Kidney (tissue), 13 donors: ENCODE measurements at regions not wholly inside any gene's neighbourhood (a gene's known extent, or its start where the extent isn't known, plus 50 kb on each side); places are given as distances from the start of the nearest gene placed in this dataset.
A peak's percentile ranks its signal among the peaks of the same experiment; 100 is the strongest.

Experiments
- DNase-seq, 5 donors: peaks; one replicate each; pipeline ENCODE4 v3.0.0-alpha.2; 2013 to 2020
- FAIRE-seq: peaks from 2 replicates; lab custom pipeline; 2012; peaks lifted over from hg19 to GRCh38; lab: Jason Lieb, UNC
- H3K27ac ChIP-seq, 2 donors: one replicate each; pipeline ENCODE4 v1.7.0; 2013; ENCODE audit warnings: low read depth in 2 of 2, low read length in 2 of 2, inconsistent platforms in 1 of 2
- H3K27me3 ChIP-seq: one replicate; pipeline ENCODE4 v1.7.1; 2013; ENCODE audit warnings: low read length, inconsistent platforms; ENCODE audit not compliant: control insufficient read depth, insufficient read depth
- H3K36me3 ChIP-seq, 3 donors: one replicate each; pipeline versions ENCODE4 v1.7.0 to v1.7.1; 2013; ENCODE audit warnings: low read length in 3 of 3, control low read depth in 1 of 3, inconsistent platforms in 1 of 3; ENCODE audit not compliant: insufficient read depth in 3 of 3, control insufficient read depth in 2 of 3
- H3K4me1 ChIP-seq, 3 donors: one replicate each; pipeline versions ENCODE4 v1.7.0 to v1.7.1; 2013; ENCODE audit warnings: low read length in 3 of 3, inconsistent platforms in 1 of 3, low read depth in 1 of 3; ENCODE audit not compliant: control insufficient read depth in 2 of 3, insufficient read depth in 2 of 3
- H3K4me3 ChIP-seq, 3 donors: one replicate each; pipeline versions ENCODE4 v1.7.0 to v1.8.1; 2013; ENCODE audit warnings: low read length in 3 of 3, control low read depth in 1 of 3, inconsistent platforms in 1 of 3
- H3K9ac ChIP-seq, 3 donors: one replicate each; pipeline versions ENCODE4 v1.7.0 to v1.7.1; 2013; ENCODE audit warnings: low read length in 3 of 3, control low read depth in 1 of 3, inconsistent platforms in 1 of 3
- H3K9me3 ChIP-seq, 3 donors: one replicate each; pipeline versions ENCODE4 v1.7.0 to v1.7.1; 2013; ENCODE audit warnings: low read length in 3 of 3, control low read depth in 1 of 3, inconsistent platforms in 1 of 3; ENCODE audit not compliant: control insufficient read depth in 2 of 3, insufficient read depth in 1 of 3
- CTCF ChIP-seq: IDR thresholded peaks from 3 replicates; pipeline ENCODE4 v1.5.1; 2012; ENCODE audit warnings: mild to moderate bottlenecking, moderate library complexity, borderline replicate concordance; ENCODE audit not compliant: insufficient read depth; ENCODE audit errors: extremely low read depth
- intact Hi-C: fragments of 100-400 bp; cut with DNase I; formaldehyde crosslinking; loops from one replicate; pipeline ENCODE4 v1.11.1; 2022
- donor health status: control.
- donor health status: control.
- donor health status: control.
- donor health status: control.
- donor health status: control.
- donor health status: DM: yes; HTN: yes; CAD: no.
- donor health status: Normal renal cell carcinoma (clear cell type).

- no peaks in the 10 kb centered on the region for H3K4me1 ChIP-seq
- TF ChIP-seq CTCF = no peak
- H3K4me3 ChIP-seq = no peak overlapping the region
- no peaks in the 10 kb centered on the region for H3K36me3 ChIP-seq
- no peak overlapping the region for H3K27ac ChIP-seq
- no peak for FAIRE-seq
- H3K9me3 ChIP-seq = no peaks in the 10 kb centered on the region
- intact Hi-C loops = no loop called here
- H3K27me3 ChIP-seq = no peaks in the 10 kb centered on the region
- peak in 2 of 5 donors; percentile 16 to 25 for DNase-seq
- H3K9ac ChIP-seq = no peak overlapping the region
Observed at GRCh38 chr16:64013856-64014255, 1108.0 kb downstream of the CDH11 start.

GRCh38 chr16:64012166-64012565 is 1109.7 kb downstream of the CDH11 start:
- no peak overlapping the region for H3K9ac ChIP-seq

GRCh38 chr16:64011650-64012049 is 1110.2 kb downstream of the CDH11 start:
- FAIRE-seq = no peak
- Histone ChIP-seq H3K9ac (no peak overlapping the region), H3K27me3 (no peaks in the 10 kb centered on the region), H3K9me3 (no peaks in the 10 kb centered on the region), H3K36me3 (no peaks in the 10 kb centered on the region), H3K4me3 (no peak overlapping the region), H3K27ac (no peak overlapping the region), H3K4me1 (no peaks in the 10 kb centered on the region)
- TF ChIP-seq CTCF = no peak
- intact Hi-C loops = no loop called here
- no peak for DNase-seq

More at GRCh38 chr16:64012166-64012565, 1109.7 kb downstream of the CDH11 start:
- H3K9me3 ChIP-seq = no peaks in the 10 kb centered on the region
- no peak for FAIRE-seq
- intact Hi-C loops = no loop called here
- H3K27ac ChIP-seq = no peak overlapping the region
- TF ChIP-seq CTCF = no peak
- no peak for DNase-seq
- H3K4me3 ChIP-seq = no peak overlapping the region
- H3K27me3 ChIP-seq = no peaks in the 10 kb centered on the region
- no peaks in the 10 kb centered on the region for H3K36me3 ChIP-seq
- H3K4me1 ChIP-seq = no peaks in the 10 kb centered on the region

GRCh38 chr16:64008131-64008530 is 1113.7 kb downstream of the CDH11 start:
- Histone ChIP-seq H3K9me3 (no peaks in the 10 kb centered on the region), H3K27ac (no peak overlapping the region), H3K4me3 (no peak overlapping the region), H3K9ac (no peak overlapping the region), H3K4me1 (no peaks in the 10 kb centered on the region), H3K36me3 (no peaks in the 10 kb centered on the region), H3K27me3 (no peaks in the 10 kb centered on the region)
- no peak for FAIRE-seq
- DNase-seq = no peak
- intact Hi-C loops = no loop called here
- no peak for TF ChIP-seq CTCF
